ENCODE measurements at regions not wholly inside any gene's neighbourhood (a gene's known extent, or its start where the extent isn't known, plus 50 kb on each side); places are given as distances from the start of the nearest gene placed in this dataset.
A peak's percentile ranks its signal among the peaks of the same experiment; 100 is the strongest.
"Not testable (repeated sequence)": the region's sequence is repeated elsewhere in the genome, so short reads cannot be mapped to it uniquely, and the experiment has no call there.

DNA sequence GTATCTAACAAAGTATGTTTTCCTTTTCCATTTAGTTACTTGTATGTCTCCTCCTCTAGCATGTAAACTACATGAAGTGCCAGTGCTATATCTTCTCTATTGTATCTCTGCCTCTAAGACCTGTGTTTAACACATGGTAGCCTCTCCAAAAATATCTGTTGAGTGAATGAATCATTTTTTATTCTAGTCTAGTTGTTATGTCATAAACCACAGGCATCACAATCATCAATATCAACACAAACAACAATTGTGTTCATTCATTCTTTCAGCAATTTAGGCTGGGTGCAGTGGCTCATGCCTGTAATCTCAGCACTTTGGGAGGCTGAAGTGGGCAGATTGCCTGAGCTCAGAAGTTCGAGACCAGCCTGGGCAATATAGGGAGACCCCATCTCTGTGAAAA is 111.6 kb upstream of the EYA4 start:
- FAIRE-seq: no peak

DNA sequence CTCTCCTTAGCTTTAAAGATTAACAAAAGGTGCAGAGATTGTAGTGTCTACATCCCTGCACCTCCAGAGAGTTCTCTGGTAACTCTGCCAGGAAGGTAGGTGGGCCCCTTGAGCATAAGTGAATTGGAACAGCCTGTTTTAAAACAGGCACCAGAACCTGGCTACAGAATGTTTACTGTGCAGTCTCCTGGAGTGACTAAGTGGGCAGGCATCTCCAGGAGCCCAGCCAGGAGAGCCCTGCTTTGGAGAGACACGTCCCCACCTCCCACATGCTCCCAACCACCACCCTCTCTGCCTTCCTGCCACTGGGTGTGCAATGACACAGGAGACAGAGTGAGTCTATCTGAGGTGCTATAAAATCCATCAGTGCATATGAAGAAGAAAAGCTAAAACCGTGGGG is 110.3 kb upstream of the EYA4 start:
- no peak for FAIRE-seq

DNA sequence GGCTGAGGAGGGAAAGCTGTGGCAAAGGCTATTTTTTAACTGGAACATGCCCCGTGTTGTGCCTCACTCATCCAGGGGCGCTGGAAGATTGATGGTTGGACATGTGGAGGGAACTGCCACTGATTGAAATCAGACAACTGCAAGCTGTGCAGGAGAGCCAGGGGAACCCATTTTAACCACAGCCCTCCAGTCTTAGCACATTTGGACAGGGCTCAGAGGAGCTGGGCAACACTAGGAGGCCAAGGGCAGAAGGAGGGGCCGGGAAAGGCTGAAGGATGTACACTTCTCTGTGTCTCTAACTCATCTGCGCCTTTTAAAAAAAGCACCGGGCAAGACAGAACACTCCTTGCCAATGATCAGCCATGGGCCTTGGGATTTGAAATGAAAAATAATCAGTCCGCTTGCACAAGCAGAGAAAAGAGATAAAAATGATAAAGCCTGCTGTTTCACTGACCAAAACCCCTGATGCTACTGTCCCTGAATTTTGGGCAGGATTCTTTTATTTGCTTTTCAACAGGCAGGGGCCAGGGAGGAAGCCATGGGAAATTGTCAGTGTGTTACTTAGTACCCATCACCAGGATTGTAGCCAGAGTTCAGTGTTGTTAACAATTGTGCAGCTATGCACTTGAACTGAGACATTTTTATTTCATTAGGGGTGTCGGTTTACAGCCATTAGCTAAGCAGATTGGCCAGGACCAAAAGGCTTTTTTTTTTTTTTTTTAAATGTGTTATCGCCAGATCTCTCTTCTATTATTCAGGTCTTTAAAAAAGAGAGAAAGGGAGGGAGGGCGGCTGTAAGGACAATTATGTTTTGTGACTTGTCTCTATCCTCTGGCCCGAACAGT is 109.3 kb upstream of the EYA4 start:
- FAIRE-seq: no peak

DNA sequence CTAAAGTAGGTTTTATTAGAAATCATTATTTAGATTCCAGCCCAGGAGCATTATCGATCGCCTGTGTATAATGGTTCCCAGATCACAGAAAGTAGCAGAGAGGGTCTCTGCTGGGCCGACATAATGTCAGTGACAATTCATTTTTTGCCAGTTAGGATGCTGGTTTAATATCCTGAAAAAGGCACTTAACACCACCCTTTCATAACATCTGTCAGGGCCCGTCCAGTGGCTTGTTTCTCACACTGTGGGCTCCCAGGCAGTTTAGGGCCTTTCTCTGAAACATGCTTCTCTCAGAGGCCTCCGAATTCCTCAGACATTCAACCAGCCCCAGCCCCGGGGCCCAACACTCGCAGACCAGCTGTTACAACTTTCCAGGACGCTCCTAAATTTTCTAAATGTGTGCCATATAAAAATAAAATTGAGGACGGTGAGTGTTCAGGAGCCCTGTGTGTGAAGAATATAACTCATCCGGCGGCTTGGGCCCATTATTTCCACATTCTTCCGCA is 108.6 kb upstream of the EYA4 start:
- FAIRE-seq: no peak

DNA sequence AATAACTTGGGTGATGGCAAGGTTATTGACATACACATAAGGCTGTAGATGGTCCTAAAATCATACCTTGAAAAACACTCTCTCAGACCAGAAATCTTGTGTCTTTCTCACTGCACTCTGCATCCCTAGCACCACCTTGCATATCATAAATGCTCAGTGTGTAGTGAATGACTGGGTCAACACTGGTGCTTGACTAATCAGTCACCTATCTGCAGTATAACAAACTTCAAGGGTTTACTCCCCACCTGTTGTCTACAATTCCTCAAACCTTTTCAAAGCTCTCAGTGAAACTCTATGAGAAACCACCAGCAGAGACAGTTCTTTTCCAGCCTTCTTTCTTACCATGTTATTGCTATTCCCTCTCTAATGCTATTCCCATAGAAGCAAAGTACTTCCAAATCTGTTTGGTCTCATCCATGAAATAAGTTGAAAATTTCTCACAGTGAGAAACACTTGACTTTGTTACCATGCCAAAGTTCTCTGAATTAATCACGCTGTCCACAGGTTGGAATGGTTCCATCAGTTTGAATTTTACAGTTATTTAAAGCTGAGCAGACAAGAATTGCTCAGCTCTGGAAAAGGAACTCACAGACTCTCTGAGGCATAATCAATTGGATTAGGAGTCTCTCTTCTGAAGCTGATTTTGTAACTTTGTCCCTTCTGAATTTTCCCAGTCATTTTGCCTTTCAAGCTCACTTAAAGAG is 104.8 kb upstream of the EYA4 start:
- no peak for FAIRE-seq

DNA sequence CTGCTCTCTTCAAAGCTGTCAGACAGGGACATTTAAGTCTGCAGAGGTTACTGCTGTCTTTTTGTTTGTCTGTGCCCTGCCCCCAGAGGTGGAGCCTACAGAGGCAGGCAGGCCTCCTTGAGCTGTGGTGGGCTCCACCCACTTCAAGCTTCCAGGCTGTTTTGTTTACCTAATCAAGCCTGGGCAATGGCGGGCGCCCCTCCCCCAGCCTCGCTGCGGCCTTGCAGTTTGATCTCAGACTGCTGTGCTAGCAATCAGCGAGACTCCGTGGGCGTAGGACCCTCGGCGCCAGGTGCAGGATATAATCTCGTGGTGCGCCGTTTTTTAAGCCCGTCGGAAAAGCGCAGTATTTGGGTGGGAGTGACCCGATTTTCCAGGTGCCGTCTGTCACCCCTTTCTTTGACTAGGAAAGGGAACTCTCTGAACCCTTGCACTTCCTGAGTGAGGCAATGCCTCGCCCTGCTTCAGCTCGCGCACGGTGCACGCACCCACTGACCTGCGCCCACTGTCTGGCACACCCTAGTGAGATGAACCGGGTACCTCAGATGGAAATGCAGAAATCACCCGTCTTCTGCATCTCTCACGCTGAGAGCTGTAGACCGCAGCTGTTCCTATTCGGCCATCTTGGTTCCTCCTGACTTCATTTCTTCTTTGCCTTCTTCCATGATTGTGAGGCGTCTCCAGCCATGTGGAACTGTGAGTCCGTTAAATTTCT is 93.5 kb upstream of the EYA4 start:
- not testable (repeated sequence) for FAIRE-seq

DNA sequence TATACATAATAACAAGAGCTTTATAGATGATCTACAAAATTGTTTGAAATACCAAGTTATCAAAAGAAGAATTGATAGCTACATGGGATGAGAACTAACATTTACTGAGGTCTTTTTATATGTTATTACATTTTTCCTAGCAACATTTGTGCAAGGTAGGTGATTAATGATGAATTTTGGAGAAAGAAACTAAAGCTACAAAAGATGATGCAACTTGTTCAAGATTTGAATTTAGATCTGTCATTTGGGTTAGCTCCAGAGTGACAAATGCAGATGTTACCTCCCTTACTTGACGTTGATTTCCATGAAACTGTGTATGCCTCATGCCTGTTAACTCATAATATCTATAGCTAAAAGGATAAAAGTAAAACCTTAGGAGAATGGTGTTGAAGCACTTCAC is 84.5 kb upstream of the EYA4 start:
- no peak for FAIRE-seq

DNA sequence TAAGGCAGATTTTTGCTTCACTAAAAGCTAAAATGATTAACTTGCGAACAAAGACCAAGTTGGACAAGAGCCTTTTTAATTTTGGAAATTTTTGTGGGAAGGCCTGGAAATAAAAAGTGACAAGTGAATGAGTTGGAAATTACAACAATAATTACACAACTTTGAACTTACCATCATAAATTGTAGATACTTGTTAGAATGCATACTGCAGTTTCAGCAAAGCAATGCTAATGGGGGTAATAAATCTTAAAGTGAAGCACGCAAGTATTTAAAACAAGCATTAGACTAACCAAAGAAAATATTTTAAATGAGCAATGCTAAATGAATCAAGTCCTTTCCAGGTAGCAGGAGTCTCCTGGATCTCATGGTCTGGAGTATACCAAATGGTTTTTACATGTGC is 83.2 kb upstream of the EYA4 start:
- no peak for FAIRE-seq

DNA sequence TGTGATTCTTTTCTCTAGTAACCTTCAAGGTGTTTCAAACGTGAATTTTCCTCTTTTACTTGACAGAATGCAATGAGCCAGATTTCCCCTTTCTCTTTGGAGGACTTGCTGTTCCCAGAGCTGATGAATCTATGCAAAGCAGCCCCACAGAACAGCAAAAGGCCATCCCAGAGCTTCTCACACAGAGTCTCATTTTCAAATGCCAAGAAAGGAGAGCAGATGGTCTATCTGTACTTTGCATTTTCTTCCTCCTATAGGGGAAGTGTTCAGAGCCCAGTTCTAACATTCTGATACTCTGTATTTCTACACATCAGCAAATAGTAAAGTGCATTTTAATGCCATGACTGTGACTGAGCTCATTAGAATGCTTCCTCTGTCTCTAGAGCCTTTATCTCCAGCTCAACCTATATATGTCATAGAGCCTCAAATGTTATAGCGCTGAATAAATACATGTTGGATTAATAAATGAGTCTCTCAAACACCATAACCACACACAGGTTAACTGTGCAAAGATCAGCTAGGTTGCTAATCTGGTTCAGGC is 81.8 kb upstream of the EYA4 start:
- no peak for FAIRE-seq

DNA sequence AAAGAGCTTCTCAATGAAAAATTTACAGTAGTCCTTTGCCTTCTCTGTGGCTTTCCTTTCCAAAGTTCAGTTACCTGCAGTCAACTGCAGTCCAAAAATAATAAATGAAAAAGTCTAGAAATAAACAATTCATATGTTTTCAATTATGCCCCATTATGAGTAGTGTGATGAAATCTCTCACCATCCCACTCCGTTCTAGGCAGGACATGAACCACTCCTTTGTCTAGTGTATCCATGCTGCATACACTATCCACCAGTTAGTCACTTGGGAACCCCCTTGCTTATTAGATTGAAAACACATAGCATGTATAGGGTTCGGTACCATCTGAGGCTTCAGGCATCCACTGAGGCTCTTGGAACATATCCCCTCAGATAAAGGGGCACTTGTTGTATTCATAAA is 80.6 kb upstream of the EYA4 start:
- no peak for FAIRE-seq

DNA sequence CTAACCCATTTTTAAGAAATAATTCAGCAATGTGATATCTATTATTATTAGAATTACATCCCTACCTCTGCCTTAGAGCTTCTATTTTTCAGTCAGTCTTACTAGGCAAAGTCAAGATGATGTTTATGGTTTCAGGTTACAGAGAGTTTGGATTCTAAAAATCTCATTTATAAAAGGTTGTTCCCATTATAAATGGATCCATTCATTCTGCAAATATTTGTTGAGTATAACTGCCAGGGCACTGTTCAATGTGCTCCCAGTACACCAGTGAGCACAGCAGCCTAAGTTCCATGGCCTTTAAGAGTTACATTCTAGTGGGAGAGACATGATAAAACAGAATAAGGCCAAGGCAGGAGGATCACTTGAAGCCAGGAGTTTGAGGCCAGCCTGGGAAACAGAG is 75.9 kb upstream of the EYA4 start:
- no peak for FAIRE-seq

DNA sequence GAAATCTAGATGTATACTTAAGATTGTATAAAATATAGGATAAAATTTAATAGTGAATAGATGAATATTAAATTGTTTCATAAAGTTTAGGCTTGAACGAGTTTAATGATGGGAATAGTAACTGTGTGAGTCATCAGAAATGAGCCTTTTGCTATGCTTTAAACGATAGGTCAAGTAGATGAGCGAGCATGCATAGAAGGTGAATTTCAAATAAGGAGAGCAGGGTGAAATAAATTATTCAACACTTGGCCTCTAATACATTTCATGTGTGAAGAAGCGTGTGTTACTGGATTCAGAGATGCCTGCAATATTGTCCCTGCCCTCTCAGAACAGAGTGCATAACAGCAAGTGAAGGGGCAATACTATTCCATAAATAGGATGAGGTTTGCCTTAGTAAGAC is 74.4 kb upstream of the EYA4 start:
- FAIRE-seq: no peak

DNA sequence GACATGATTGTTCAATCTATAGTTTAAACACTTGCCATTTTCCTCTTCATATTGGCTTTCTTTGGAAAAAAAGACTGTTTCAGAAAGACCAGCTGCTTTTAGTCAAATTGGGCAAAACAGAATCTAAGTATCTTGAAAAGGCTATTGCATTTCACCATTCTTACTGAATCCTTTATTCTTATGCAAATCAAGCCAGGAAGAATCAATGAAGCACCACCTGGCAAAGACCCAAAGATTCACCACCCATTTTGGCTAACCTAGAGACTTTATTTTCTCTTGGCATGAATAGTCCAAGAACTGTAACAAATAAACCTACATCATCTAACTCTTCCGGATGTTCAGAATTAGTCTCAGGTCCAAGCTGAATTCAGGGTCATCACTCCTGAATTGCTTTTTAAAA is 71.3 kb upstream of the EYA4 start:
- no peak for FAIRE-seq

DNA sequence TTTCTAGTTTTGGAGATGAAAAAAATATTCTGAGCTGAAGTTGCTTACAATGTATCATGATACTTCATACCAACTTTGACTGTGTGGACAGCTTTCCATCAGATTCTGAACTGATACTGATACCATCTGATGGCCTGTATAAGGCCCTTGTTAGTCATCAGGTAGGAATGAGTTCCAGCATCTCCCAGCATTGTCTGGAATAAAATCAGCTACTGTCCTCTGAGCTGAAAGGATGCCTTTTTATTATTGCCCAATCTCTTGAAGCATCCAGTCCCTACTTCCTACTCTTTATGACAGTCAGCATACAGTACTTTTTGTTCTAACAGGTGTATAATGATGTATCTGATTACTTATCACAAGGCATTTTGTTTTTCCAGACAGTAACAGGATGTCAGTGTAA is 70.6 kb upstream of the EYA4 start:
- no peak for FAIRE-seq

DNA sequence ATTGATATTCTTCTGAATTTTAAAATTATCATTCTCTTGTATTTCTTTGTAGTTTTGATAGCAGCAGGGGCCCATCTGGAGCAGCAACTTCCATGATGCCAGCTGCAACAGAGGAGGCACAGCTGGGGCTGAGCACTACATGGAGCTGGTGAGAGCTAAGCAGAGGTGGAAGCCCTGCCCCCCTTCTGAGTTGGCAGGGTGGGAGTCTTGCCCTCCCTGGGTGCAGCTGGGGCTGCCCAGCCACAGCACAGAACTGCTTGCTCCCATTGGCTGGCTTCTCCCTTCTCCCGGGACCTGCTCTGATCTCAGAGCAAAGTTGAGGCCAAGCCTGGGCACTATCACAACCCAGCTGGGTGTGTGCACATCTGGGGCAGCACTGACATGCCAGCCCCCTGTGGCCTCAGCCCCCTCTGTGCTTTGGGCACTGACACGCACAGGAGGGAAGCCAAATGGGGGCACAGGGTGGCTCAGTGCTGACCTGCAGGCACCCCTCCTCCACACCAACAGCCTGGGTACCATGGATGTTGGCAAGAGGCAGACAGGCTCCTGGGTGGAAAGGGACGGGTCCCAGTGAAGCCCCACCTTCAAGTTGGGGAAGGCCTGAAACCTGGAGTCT is 69.1 kb upstream of the EYA4 start:
- FAIRE-seq: no peak

DNA sequence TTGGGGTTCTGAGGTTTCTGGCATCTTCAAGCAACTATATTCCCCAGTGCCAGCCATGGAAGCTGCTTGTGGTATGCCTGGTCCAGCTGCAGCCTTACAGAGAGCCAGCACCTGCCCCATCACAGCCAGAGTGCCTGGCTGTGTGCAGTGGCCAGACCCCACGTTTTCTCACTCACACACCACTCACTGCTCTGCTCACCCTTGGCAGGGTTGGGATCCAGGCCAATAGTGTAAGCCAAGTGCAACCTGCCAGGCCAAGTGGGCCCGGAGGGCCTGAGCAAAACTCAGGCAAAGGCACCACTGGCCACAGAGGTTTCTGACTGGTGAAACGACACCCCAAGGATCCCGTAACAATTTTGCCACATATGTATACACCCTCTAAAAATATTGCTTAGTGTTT is 67.9 kb upstream of the EYA4 start:
- FAIRE-seq: no peak

DNA sequence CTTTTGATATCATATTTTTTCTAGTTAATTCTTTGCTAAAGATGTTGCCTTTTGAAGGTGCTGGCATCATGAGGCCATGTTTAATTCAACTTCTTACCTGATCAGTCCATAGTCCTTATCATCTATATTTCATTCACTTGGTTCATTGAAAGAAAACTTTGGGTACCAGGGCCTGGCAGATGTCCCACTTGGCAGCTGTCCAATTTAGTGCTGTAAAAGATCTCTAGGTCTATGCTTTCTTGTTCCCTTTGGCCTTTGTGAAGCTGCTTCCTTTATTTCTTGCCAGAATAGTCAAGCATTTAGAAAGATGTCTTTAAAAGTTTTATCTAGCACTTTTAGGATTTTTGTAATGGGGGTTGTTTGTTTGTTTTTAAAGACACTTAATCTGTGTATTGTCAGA is 61.7 kb upstream of the EYA4 start:
- FAIRE-seq: no peak

DNA sequence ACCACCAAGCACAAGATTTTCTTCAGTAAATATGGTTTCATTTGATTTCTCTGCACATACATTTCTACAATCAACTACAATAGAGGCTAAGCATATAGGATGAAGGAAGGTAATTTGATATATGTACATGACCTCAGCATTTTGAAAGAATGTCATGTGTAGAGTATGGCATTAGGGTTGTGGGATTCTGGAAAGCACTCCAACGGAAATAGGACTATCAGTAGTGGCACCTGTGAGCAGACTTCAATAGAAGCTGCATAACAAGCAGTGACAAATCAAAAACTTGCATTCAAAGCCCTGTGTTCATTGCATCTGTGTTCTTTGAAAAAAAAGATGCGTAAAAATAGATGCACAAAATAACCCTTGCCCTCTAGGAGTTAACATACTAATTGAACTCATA is 57.5 kb upstream of the EYA4 start:
- FAIRE-seq: no peak

DNA sequence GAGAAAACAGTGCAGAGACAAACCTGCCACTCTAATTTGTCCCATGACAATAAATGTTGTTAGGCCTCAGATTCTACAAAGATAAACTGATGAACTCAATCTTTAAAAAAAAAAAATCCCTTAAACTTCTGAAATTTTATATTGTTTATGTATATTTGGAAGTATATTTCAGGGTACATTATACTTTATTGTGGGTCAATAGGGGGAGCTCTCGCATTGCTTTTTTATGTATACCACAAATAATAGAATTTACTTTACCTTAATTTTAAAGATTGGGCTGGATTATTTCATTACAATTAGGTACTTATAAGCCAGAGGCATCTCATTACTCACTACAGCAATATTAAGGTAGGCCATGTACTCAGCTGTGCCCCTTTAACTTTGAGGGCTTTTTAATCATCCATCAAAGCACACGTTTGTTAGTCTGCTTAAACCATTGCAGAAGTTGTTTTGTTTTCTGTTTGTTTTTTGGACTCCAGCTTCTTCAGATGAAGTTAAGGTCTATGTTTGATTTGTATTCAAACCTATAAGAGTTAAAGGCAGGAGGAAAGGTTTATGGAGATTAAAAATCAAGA is 56.3 kb upstream of the EYA4 start:
- peak; percentile 96 for FAIRE-seq

DNA sequence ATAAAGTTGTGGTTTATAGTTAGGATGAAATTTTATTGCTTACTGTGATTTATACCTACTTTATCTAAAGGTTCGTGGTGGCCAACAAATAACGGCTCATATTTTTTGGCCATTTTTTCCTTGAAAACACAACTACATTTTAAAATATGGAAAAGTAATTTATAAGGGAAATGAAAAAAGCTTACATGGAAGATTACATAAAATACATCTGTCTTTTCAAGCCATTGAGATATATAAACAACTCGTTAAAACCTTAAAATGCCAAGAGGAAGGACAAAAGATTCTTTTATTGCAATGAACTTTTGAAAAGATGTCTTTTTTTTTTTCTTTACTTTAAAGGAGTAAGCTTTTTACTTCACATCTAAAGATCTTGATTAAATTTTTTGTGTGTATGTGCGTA is 55.4 kb upstream of the EYA4 start:
- FAIRE-seq: peak; percentile 88

DNA sequence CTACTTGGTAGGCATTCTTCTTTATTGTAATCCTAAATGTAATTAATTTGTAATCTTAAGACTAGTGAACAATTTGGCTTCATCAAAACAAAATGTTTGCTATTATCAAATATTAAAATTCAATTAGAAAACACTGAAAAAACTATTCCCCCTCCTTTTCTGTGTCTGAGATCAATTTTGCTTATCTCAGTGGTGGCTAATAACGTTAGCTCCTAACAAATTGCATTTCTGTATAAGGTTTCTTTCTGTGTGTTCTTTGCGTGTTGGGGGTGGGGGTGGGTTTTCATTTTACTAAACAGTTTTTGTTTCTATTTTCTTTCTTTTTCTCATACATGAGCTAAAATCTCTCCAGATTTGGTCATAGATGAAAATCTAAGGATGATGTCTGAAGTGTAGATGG is 54.0 kb upstream of the EYA4 start:
- no peak for FAIRE-seq

DNA sequence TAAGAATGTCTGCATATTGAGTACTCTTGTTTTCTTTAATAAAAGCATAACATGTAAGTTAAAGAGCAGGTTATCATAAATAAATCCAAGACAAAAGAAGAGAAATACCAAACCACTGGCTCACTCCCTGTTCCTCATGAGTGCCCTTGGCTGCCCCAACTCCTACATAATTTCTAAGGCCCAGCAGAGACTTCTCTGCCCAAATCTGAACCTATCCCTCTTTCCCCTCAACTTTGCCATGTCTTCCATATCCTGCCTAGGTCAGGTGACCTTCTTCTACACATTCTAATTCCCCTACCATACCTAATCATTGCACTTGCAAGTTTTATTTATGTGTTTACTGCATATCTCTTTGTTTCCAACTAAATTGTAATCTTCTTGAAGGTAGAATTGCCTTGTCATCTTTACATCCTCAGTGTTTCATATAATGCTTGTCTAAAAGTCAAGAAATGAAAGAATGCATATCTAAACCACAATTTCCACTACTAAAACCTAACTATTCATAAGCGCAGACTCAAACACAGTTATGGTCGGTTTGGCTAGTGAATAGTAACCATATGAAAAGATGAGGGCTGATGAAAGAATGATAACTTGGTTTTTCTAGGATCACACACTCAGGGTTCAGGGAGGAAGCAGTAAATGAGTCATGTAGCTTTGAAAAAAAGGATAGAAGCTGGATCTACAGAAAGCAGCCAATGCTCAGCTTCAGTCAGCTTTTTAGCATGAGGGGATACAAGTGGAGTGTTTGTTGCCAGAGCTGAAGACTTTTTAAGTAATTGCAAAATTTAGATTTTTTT is 53.3 kb upstream of the EYA4 start:
- no peak for FAIRE-seq

Data from A204.1 (cell line).